Fibroblast of upper back skin (primary cell): ENCODE measurements at regions not wholly inside any gene's neighbourhood (a gene's known extent, or its start where the extent isn't known, plus 50 kb on each side); places are given as distances from the start of the nearest gene placed in this dataset.

Experiments used
- DNase-seq: peaks from one replicate; pipeline ENCODE4 v3.0.0-alpha.2; 2013

DNA sequence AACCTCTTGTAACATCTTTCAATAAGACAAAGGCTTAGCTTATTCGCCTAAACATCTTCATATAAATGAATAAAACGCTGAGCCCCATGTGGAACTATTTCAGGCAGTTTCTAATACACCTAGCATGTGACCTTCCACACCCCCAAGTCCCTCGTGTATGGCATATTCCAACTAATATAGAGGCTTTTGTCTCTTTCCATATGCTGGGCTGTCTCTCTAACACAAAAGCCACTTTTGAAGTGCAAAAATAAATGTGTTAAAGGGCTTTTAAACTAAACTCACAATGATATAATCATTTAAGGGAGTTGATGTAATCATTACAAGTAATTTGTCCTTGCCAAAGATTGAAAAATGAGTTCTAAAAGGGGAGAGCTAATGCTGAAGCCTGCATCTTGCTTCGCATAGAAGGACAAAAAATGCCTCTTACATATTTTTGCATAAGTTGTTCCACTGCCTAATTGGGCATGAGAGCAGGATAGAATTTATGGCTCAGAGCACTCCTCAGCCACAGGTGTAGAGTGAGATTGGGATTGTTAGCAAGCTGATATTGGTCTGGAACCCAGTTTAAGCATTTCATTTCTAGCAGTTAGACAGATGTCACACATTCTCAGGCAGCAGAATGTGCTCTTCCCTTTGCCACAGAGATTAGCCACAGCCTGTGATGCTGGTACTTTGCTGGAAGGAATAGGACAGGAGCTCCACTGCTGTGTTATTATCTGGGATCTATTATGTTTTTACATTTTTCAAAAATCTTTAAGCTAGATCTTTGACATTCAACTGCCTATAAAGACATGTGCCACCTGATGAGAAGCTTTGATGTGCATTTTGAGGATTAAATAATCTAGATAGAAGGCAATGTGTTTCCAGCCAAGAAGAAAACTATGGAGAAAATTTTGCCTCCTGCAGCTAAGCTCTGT lies 1044.4 kb downstream of the ADGRL2 start:
- DNase-seq, result no peak

DNA sequence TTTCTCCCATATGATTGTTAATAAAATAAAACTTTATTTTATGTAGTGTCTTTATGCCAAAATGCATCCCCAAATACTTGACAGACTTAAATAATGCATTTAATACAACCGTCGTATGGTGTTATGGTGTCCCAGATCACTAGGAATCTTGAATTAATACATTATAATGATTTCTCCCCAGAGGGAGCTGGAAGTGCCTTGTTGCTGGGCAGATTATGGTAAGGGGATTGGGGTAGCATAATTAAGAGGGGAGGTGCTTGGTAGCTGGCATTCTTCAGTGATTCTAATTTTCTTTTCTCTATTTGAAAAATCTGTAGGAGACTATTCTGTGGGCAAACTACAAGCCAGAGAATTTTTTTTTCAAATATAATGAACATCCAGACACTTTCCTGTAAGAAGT lies 1043.7 kb downstream of the ADGRL2 start:
- no peak for DNase-seq

DNA sequence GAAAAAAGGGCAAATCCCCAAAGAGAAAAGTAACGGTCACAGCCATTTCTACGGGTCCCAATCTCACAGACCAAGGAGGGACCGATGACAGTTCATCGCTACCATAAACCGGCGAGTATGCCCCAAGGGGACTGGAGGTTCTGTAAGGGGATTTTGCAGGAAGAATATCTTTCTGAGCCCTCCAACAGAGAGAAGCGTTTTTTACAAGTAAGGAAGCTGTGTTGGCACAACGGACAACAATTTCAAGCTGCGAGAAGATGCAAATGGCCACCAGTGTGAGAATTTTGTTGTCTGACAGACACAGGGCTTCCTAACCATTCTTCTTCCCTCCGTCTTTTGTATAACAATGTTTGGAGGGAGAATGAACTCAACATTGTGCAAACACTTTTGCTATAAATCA lies 1043.1 kb downstream of the ADGRL2 start:
- DNase-seq, result no peak

DNA sequence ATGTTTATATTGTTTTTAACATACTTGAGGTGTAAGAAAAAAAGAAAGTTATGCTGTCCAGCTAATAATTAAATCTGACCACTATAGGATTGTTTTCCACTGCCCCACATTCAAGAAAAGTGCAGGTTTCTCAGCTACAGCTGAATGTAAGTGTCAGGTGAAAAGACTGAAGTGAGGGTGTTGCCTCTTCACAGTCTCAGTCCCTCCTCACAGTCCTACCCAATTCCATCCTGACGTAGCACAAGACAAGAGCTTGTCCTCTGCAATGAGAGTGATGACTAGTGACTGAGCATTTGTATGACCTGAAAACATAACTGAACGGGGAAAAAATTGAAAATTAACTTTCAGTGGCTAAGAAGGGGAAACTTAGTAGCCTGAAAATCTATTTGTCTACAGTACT lies 1039.5 kb downstream of the ADGRL2 start:
- no peak for DNase-seq

DNA sequence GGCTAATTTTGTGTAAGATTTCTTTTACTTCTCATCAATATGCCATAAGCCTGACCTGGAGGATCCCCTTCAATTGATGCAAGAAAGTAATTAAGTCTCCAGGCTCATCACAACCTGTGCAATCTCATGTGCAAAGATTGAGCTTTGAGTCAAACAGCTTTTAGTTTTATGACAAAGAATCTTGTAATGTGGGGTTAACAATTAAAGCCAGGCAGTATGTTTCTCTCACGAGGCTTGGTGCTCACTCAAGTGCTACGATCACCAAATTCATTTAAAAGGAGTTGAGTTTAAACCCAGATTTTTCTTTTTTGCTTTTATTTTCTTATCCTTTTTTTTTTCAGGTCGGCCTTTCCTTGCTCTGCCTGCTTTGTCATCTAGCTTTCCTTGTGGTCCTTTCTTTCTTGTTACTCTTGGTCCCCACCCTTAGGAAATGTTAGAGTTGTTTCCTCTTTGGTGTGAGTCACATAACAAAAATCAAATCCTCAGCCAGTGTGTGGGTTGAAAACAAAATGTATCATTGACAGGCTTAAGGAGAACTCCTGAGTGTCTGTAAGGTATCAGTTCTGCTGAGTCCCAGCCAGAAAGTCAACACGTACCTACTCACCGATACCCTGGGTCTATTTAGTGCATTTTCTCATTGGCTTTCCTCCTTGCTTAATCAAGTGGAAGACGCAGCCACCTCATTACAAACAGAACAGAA lies 1037.2 kb downstream of the ADGRL2 start:
- DNase-seq, result peak; percentile 46

DNA sequence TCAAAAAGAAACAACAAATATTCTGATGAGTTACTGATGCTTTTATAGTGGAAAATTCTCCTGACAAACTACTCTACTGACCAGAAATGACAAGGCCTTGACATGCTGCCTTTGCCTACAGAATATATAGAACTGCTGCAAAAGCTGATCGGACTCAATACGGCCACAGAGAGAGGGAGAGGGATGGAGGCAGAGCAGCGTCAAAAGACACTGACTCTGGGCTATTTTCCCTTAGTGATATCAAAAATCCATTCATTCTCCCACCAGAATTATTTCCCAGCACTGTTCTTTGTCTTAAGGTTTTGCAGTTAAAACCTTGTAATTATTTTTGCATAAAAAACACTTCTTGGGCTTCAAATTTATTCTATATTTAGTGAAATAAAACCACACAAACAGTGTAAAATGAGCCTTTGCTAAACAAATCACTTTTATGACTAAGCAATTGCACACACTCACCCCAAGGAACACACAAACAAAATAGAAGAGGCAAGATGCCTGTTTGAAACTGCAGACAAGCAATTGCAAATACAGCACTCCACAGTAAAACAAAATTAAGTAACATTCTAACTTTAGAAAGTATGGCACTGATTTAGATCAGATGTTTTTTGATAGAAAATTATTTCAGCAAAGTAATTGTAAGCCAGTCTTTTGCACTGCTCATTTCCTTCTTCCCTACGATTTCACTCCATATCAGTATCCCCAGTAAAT lies 1036.4 kb downstream of the ADGRL2 start:
- no peak for DNase-seq

DNA sequence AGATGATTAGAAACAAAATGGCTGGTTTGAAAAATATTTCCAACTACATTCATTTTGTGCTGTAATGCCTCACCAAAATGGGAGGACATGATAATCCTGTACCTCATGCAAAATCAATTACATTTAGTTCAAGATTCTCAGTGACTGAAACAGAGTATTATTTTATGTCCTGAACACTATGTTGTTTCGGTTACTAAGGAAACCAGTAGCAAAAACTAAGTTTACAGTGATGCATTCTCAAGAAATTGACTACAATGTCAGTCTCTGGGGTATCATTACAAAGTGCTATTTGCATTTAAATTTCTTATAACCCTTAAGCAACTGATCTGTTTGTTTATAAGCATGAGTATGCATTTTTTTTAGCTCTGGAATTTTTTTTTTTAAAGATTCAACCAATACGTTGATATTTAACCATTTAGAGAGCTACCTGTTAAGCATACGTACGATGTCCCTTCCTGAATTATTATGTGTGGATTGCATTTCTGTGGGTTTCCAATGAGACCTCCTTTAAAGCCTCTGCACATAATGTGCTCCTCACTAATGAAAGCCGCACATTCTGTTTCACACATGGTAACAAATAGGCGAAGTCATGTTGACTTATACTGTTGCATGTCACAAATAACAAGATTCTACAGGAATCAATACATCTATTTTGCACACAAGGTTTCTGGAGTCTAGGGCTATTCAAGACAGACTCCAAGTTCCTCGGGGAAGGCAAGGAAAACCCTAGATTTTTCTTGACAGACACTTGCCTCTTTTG lies 1035.7 kb downstream of the ADGRL2 start:
- DNase-seq, result no peak

DNA sequence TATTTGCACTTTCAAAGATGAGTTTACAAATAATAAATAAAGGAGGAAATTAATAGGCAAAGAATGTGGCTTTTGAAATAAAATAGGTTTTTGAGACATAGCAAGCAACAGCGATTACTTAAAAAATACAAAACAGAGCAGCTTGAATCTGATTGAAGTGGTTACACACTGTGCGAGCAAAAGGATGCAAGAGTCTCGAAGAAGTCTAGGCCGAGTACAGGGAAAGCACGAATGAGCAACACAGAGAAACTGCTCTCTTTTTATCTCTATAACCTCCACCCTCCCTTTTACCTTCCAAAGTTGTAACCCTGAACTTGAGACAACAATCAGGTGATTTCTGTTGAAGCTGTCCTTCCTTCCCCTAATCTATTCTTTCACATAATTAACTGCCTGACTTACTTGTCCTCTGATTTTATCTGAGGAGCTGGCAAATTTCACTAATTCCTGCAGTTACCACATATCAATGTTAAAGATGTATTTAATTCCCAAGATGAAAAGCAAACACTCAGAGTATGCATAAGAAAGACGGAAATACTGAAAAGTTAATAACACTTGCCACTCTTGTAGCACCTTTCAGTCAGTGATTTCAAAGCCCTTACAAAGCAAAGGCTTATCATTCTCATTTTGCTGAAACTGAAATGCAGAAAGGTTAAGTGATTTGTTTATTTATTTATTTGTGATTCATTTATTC lies 1030.1 kb downstream of the ADGRL2 start:
- no peak for DNase-seq

DNA sequence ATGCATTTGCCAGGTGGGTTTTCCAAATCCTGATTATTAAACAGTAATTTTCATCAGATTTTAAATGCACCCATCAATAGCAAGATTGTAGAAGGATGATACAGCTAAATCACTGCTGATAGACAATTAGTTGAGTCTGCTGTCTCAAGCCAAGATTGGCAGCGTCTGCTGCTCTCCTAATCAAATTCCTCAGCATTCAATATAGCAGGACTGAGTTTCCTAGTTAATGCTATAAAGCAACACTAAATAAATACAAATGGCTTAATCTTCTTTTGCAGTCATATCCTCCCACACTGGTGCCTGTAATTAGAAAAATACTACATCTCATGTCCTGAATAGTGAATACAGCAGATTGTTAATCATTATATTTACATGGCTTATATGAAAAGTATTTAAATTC lies 1028.8 kb downstream of the ADGRL2 start:
- DNase-seq, result no peak

DNA sequence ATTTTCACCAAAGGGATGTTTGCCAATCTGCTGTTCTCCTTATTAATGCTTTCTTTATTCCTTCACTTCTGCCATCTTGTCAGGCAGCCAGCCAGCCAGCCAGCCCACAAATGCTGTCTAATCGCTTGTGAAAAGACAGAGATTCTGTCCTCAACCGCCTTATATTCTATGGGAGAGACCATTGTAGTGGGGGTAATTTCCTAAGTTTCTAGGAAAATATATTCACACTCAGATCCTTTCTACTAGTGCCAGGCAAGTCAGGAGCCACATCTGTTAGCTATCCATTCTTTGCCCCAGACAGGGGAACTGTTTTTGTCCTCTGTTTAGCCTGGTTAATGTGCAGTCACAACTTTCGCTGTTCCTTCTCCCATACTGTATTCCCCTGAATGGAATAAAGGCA lies 1023.1 kb downstream of the ADGRL2 start:
- DNase-seq, result no peak

DNA sequence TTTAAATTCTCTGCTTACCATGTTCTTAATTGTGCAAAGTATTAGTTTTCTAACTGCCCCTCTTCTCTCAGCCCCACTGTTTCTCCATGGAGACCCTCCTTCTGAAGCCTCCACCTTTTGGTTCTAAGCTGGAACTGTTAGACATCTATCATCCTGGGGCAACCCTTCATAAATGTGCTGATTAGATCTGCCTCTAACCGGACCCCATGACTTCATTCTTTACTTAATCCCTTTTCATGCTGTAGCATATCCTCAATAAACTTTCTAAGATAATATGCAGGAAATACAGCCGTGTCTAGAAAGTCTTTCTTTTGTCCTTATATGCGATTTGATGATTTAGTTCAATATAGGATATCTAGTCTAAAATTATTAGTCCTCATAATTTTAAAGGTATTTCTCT lies 1020.1 kb downstream of the ADGRL2 start:
- no peak for DNase-seq

DNA sequence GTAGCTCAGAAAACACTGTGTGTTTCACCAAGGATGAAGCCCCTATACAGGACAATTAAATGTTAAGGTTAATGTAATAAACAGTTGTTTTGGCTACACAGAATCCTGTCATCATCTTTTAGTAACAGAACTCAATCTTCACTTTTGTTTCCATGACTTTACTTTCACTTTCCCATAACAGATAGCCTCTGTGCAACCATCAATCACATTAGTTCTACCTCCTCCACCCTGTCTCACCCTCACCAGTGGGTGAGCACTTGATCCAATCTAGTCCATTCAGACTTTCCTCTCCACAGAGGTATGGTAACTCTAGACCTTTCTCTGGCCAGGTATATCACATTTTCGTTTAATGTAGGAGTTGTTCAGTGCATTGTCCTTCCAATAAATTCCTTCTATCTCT lies 1018.5 kb downstream of the ADGRL2 start:
- DNase-seq, result no peak

DNA sequence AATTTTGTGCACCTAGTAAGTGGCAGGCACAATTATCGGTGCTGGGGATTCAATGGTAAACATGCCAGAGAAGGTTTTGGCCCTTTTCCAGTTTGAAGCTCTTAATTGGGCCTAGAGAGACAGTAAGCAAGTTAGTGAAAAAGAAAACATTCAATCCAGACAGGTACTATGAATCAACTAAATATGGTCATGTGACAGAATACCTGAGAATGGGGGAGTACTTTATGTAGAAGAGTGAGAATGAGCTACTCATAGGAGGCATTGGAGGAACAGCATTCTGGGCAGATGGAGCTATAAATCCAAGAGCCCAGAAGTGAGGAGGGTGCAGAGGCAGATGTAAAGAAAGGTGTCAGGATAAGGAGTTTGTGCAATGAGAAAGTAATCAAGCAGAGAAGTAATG lies 1017.9 kb downstream of the ADGRL2 start:
- DNase-seq, result no peak

DNA sequence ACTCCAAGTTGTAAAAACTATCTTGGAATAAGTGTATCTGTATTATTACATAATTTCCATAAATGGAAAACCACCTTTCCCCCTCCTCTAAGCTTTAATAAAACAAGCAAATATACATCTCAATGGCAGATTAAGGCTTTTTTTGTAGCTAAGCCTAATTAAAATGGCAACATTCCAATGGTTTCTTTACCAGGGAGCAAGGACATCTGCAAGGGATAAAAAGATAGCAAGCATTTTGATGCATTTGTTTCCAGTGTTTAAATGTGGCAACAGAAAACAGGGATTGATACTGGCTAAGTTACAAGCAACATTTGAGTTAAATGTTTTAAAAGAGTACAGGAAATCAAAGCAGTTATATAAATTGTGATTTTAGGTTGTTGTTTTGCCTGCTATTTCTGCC lies 1012.7 kb downstream of the ADGRL2 start:
- DNase-seq, result no peak

DNA sequence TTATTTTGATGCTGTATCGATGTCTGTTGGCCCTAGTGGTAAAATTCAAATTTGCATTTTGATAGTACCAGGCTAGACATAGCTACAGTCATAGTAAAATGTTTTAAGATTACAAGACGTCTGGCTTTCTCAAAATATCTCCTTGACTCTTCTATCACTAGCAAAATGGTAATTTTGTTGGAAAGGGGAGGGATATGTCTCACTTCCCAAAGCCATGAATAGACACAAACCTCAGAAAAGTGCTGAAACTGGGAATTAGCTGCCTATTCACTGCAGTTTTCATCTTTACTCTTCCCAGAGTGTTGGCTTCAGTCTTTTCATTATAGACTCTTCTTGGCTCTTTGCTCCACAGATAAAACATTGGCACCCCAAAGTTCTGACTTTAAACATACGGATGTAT lies 1009.9 kb downstream of the ADGRL2 start:
- no peak for DNase-seq

DNA sequence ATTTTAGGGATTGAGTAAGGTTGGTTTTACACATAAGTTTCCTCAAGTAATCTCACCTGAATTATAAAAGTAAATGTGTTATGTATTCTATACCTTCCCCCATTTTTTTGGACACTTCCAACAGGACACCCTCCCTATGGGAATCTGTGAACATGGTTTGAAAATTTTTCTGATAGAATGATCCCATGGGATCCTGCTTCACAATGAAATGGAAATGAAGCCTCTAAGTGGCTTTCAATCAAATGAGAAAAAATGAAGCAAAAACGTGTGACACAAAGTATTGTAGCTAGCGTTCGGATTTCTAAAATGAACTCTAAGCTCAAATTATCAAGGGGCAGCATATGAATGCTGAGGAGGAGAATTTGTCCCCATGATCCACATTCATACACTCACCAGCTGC lies 1006.8 kb downstream of the ADGRL2 start:
- DNase-seq, result no peak

DNA sequence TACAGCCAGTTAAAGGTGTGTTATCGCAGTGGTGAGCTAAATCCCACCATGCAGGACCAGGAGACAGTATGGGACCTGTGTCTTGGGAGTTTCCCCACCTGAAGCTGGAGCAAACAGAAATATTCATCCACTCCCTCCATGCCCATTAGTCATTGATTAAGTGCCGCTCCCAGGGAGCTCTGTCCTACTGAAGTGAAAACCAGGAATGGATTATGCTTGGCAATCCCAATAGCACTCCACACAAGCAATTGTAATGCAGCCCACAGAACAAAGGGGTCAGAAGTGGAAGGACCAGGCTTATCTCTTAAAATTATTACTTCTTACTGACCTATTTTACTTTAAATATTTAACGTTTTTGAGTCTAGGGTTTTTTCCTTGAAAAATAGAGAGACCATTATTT lies 1005.4 kb downstream of the ADGRL2 start:
- no peak for DNase-seq

DNA sequence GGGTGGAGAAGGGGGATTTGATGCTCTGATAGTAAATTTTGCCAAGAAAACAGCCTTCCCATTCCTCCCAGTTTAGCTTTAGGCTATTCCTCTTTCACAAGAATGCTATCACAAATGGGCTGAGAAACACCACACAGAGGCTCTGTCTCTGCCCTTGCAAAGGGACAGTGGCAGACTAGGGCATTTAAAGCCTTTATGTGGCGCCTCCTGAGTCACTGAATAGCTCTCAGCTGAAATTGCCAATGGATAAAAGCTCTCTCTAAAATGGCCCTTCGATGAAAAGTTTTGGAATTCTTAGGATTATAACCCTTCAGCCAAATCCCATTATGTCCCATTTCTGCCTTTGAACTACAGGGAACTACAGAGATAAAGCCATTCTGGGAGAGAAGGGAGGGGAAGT lies 1000.4 kb downstream of the ADGRL2 start:
- no peak for DNase-seq

DNA sequence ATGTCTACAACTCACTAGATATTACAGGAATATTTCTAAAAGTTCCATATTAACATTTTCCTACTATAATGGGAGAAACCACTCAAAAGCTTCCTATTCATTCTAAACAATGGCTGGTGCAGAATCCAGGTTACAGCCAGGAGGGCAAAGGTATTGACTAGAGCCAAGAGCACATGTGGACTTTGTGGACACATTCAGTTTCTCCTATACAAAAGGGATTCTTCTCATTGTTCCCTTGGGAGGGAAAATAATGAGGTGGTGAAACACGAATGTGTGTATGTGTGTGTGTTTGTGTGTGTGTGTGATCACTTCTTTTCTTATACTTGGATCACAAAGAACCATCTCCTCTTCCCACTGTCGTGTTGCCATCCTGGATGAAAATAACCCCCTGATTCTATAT lies 1000.0 kb downstream of the ADGRL2 start:
- no peak for DNase-seq

DNA sequence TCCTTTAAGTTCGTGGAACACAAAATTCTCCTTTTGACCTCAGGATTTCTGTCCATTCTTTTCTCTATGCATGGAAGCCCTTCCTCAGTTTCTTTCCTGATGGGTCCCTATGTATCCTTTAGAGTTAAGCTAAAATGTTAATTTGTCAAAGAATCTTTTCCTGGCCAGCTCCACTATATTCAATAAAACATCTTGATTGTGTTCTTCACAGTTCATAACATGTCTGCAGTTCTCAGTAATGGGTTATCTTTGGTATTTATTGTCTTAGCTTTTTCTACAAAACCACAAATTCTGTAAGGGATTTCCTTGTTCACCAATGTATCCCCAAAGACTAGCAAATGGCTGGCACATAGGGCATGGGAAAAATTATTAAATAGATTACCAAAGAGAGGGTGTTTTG lies 998.5 kb downstream of the ADGRL2 start:
- no peak for DNase-seq

DNA sequence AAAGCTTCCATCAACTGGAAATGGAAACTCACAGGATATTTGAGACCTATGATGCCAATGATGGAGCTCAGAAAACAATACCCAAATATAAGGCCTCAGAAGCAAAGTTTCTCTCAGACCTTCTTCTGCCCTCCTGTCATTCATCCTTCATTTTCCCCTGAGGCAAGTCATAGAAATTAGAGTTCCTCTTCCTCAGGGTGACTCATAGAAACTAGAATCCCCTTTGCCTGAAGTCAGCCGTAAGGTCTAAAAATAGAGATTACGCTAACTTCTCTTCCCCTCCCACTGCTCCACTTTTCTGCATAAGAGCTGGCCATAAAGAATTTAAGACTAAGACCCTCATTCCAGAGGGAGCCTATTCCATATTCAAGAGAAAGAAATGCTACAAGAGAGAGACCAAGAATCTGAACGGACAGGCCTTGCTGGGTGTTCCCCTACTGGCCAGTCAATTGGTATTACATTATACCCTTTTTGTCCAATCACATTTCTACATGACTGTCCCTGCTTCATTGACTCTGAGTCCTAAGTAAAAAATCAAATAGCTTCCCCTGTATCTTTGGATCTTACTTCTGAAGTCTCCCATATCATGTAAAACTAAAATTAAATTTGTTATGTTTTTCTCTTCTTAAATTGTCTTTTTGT lies 994.9 kb downstream of the ADGRL2 start:
- no peak for DNase-seq

DNA sequence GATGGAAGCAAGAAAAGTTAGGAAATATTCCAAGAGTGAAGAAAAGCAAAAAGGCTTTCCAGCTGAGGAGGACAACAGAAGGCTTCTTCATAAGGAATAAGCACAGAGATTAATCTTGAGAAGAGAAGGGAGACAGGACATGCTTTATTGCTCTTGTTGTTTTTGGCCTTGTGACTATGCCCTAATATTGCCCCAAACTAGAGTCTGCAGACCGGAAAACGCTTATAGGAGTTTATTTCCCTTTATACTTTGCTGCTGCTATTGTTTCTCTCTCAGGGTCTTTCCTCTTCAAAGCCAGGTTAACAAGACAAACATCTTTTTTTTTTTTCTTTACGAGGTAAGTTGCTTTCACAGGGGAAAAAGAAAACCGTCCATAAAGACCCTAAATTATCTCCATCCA lies 991.4 kb downstream of the ADGRL2 start:
- no peak for DNase-seq
